Keratinocyte (primary cell): ENCODE measurements at regions not wholly inside any gene's neighbourhood (a gene's known extent, or its start where the extent isn't known, plus 50 kb on each side); places are given as distances from the start of the nearest gene placed in this dataset.

Experiments
- DNase-seq: peaks from one replicate; pipeline ENCODE4 v3.0.0-alpha.2; 2011; ENCODE audit warnings: low read depth, missing footprints, low spot score
- FAIRE-seq: peaks from 2 replicates; lab custom pipeline; 2011; peaks lifted over from hg19 to GRCh38; lab: Jason Lieb, UNC
- H2AFZ ChIP-seq: 2 replicates; pipeline ENCODE4 v1.6.0; 2012; ENCODE audit warnings: low read length, control low read depth, inconsistent platforms; ENCODE audit not compliant: control insufficient read depth
- H3K27ac ChIP-seq: 2 replicates; pipeline ENCODE4 v1.5.1; 2011; ENCODE audit warnings: low read length; ENCODE audit not compliant: control insufficient read depth, insufficient read depth
- H3K27me3 ChIP-seq: 3 replicates; pipeline ENCODE4 v1.6.0; 2011; ENCODE audit warnings: low read length; ENCODE audit not compliant: control insufficient read depth, insufficient read depth; ENCODE audit errors: extremely low read depth
- H3K36me3 ChIP-seq, 2 experiments: 2 replicates in 1 of 2; 3 replicates in 1 of 2; pipeline ENCODE4 v1.5.1; 2011; ENCODE audit warnings: low read length in 2 of 2, mild to moderate bottlenecking in 1 of 2; ENCODE audit not compliant: control insufficient read depth in 2 of 2, insufficient read depth in 2 of 2; ENCODE audit errors: extremely low read depth in 1 of 2
- H3K4me1 ChIP-seq: 3 replicates; pipeline ENCODE4 v1.5.1; 2011; ENCODE audit warnings: low read length; ENCODE audit not compliant: control insufficient read depth, insufficient read depth; ENCODE audit errors: extremely low read depth
- H3K4me2 ChIP-seq: 3 replicates; pipeline ENCODE4 v1.6.0; 2011; ENCODE audit warnings: low read depth, low read length; ENCODE audit not compliant: control insufficient read depth, insufficient read depth; ENCODE audit errors: extremely low read depth
- H3K4me3 ChIP-seq, 3 experiments: fragments of 200-600 bp in 1 of 3; sonication (generic) in 1 of 3; 2 replicates in 2 of 3; 3 replicates in 1 of 3; pipeline ENCODE4 v1.5.1; 2011 to 2016; ENCODE audit warnings: low read length in 3 of 3, mild to moderate bottlenecking in 3 of 3, control low read depth in 2 of 3, inconsistent platforms in 1 of 3, low read depth in 1 of 3, mixed read lengths in 1 of 3, mixed run types in 1 of 3, moderate library complexity in 1 of 3; ENCODE audit not compliant: control insufficient read depth in 2 of 3, insufficient read depth in 2 of 3; ENCODE audit errors: extremely low read depth in 1 of 3
- H3K79me2 ChIP-seq: 2 replicates; pipeline ENCODE4 v1.6.0; 2012; ENCODE audit warnings: low read length; ENCODE audit not compliant: control insufficient read depth, insufficient read depth
- H3K9ac ChIP-seq: 3 replicates; pipeline ENCODE4 v1.6.0; 2011; ENCODE audit warnings: low read length; ENCODE audit not compliant: control insufficient read depth, insufficient read depth; ENCODE audit errors: extremely low read depth
- H3K9me1 ChIP-seq: 3 replicates; pipeline ENCODE4 v1.6.0; 2011; ENCODE audit warnings: low read length; ENCODE audit not compliant: control insufficient read depth, insufficient read depth; ENCODE audit errors: extremely low read depth
- H3K9me3 ChIP-seq: 2 replicates; pipeline ENCODE4 v1.5.1; 2012; ENCODE audit warnings: low read depth, low read length; ENCODE audit not compliant: control insufficient read depth
- H4K20me1 ChIP-seq: 3 replicates; pipeline ENCODE4 v1.6.0; 2011; ENCODE audit warnings: low read length; ENCODE audit not compliant: control insufficient read depth, insufficient read depth; ENCODE audit errors: extremely low read depth
- EZH2 ChIP-seq: IDR thresholded peaks from one replicate; pipeline ENCODE4 v1.6.1; 2012; ENCODE audit warnings: inconsistent platforms, mild to moderate bottlenecking, low read length, moderate library complexity
- dilution Hi-C: fragments of 300-500 bp; cut with MboI; formaldehyde crosslinking; loops from one replicate; pipeline ENCODE4 v1.7.0; 2020; ENCODE audit warnings: low sequenced_read_pairs; ENCODE audit not compliant: extremely low pct_ligation_motif_present
- TF ChIP-seq, protein P1 (sequence below), 3 experiments: IDR thresholded peaks in 1 of 3; conservative IDR thresholded peaks in 1 of 3; optimal IDR thresholded peaks in 1 of 3; 2 replicates in 2 of 3; 3 replicates in 1 of 3; pipeline versions ENCODE3 to v1.5.1; 2011; ENCODE audit warnings: low read length in 3 of 3, mild to moderate bottlenecking in 3 of 3, moderate library complexity in 2 of 3, control low read depth in 1 of 3, inconsistent platforms in 1 of 3; ENCODE audit not compliant: insufficient read depth in 2 of 3; ENCODE audit errors: extremely low read depth in 1 of 3

GRCh38 chr4:133839326-133839725 lies 362.3 kb downstream of the PABPC4L start:
- Histone ChIP-seq H3K9ac (no peak overlapping the region), H3K4me1 (no peaks in the 10 kb centered on the region), H3K4me2 (no peak overlapping the region), H3K4me3 (no peak overlapping the region), H3K9me3 (no peaks in the 10 kb centered on the region), H3K36me3 (no peaks in the 10 kb centered on the region), H2AFZ (no peak overlapping the region), H3K27ac (no peak overlapping the region), H3K79me2 (no peaks in the 10 kb centered on the region), H3K27me3 (no peaks in the 10 kb centered on the region), H3K9me1 (no peaks in the 10 kb centered on the region), H4K20me1 (no peaks in the 10 kb centered on the region)
- no peak for FAIRE-seq
- no peak for DNase-seq
- dilution Hi-C loops = no loop called here
- TF ChIP-seq EZH2 = no peak
- TF ChIP-seq, protein P1, sequence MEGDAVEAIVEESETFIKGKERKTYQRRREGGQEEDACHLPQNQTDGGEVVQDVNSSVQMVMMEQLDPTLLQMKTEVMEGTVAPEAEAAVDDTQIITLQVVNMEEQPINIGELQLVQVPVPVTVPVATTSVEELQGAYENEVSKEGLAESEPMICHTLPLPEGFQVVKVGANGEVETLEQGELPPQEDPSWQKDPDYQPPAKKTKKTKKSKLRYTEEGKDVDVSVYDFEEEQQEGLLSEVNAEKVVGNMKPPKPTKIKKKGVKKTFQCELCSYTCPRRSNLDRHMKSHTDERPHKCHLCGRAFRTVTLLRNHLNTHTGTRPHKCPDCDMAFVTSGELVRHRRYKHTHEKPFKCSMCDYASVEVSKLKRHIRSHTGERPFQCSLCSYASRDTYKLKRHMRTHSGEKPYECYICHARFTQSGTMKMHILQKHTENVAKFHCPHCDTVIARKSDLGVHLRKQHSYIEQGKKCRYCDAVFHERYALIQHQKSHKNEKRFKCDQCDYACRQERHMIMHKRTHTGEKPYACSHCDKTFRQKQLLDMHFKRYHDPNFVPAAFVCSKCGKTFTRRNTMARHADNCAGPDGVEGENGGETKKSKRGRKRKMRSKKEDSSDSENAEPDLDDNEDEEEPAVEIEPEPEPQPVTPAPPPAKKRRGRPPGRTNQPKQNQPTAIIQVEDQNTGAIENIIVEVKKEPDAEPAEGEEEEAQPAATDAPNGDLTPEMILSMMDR (optimal IDR thresholded peaks at IDR 0.05 in 1 of 3, IDR thresholded peaks at IDR 0.05 in 1 of 3, conservative IDR thresholded peaks at IDR 0.05 in 1 of 3; ENCODE audit: extremely low read depth in 1 of 3, insufficient read depth in 2 of 3, low read length in 3 of 3) = no peak

GRCh38 chr4:133823177-133823576 lies 378.4 kb downstream of the PABPC4L start:
- Histone ChIP-seq H3K4me1 (no peaks in the 10 kb centered on the region), H3K36me3 (no peaks in the 10 kb centered on the region), H2AFZ (no peak overlapping the region), H3K9me1 (no peaks in the 10 kb centered on the region), H3K4me3 (no peak overlapping the region), H4K20me1 (no peaks in the 10 kb centered on the region), H3K27ac (no peak overlapping the region), H3K79me2 (no peaks in the 10 kb centered on the region), H3K27me3 (no peaks in the 10 kb centered on the region), H3K9ac (no peak overlapping the region), H3K9me3 (no peaks in the 10 kb centered on the region), H3K4me2 (no peak overlapping the region)
- FAIRE-seq (no peak), DNase-seq (no peak)
- TF ChIP-seq, protein P1 (optimal IDR thresholded peaks at IDR 0.05 in 1 of 3, IDR thresholded peaks at IDR 0.05 in 1 of 3, conservative IDR thresholded peaks at IDR 0.05 in 1 of 3; ENCODE audit: extremely low read depth in 1 of 3, insufficient read depth in 2 of 3, low read length in 3 of 3) = no peak
- no peak for TF ChIP-seq EZH2
- dilution Hi-C loops = no loop called here
